IMR-90 (cell line): ENCODE measurements at regions not wholly inside any gene's neighbourhood (a gene's known extent, or its start where the extent isn't known, plus 50 kb on each side); places are given as distances from the start of the nearest gene placed in this dataset.

Source experiments
- ATAC-seq: fragments of 200-7000 bp; cut with Tn5 transposase; 2 replicates; pipeline ENCODE4 v1.9.1; 2020; ENCODE audit warnings: low read depth, mild to moderate bottlenecking, moderate library complexity
- BruUV-seq: library from RNA; stranded (reverse); fragments of 400-500 nt; replicated peaks from 2 replicates; lab custom pipeline; 2021; lab: Mats Ljungman, UMichigan
- CTCF ChIA-PET: fragments of 300-600 bp; formaldehyde crosslinking; extraction: SDS; loops from one replicate; lab custom pipeline; 2021; ENCODE audit warnings: antibody characterized with exemption; lab: Yijun Ruan, JAX
- POLR2A ChIA-PET: fragments of 300-600 bp; sonication (Branson Sonifier 250); formaldehyde crosslinking; loops from one replicate; lab custom pipeline; 2022; ENCODE audit warnings: antibody characterized with exemption; ENCODE audit not compliant: unreplicated experiment; lab: Charles Lee
- DNase-seq: peaks from one replicate; pipeline ENCODE4 v3.0.0; 2013
- H2AFZ ChIP-seq: replicated peaks from 2 replicates; pipeline ENCODE3; 2013; ENCODE audit warnings: low read length, mild to moderate bottlenecking; ENCODE audit not compliant: poor library complexity
- H2AK5ac ChIP-seq: 2 replicates; pipeline ENCODE4 v1.6.1; 2013; ENCODE audit warnings: low read depth, low read length, inconsistent platforms
- H2AK9ac ChIP-seq: replicated peaks from 2 replicates; pipeline ENCODE3; 2013; ENCODE audit warnings: mild to moderate bottlenecking, low read depth, low read length, moderate library complexity; ENCODE audit not compliant: poor library complexity
- H2BK120ac ChIP-seq: 2 replicates; pipeline ENCODE4 v1.6.1; 2013; ENCODE audit warnings: low read depth, low read length, inconsistent platforms
- H2BK15ac ChIP-seq: 3 replicates; pipeline ENCODE4 v1.6.1; 2013; ENCODE audit warnings: low read depth, low read length, inconsistent platforms
- H2BK20ac ChIP-seq: 2 replicates; pipeline ENCODE4 v1.6.1; 2013; ENCODE audit warnings: low read depth, mild to moderate bottlenecking, inconsistent platforms, low read length, moderate library complexity
- H2BK5ac ChIP-seq: 2 replicates; pipeline ENCODE4 v1.6.1; 2013; ENCODE audit warnings: mild to moderate bottlenecking, low read depth, low read length, inconsistent platforms; ENCODE audit not compliant: poor library complexity, severe bottlenecking
- H3K14ac ChIP-seq: replicated peaks from 2 replicates; pipeline ENCODE4 v1.6.1; 2013; ENCODE audit warnings: low read depth, low read length, inconsistent platforms
- H3K18ac ChIP-seq: 2 replicates; pipeline ENCODE4 v1.6.1; 2013; ENCODE audit warnings: low read depth, low read length, control low read depth
- H3K23ac ChIP-seq: 2 replicates; pipeline ENCODE4 v1.6.1; 2013; ENCODE audit warnings: low read depth, low read length, inconsistent platforms
- H3K27ac ChIP-seq: 2 replicates; pipeline ENCODE4 v1.5.1; 2013; ENCODE audit warnings: mild to moderate bottlenecking, control low read depth, low read length; ENCODE audit not compliant: insufficient read depth
- H3K27me3 ChIP-seq: 2 replicates; pipeline ENCODE4 v1.6.1; 2013; ENCODE audit warnings: low read length; ENCODE audit not compliant: control insufficient read depth, insufficient read depth
- H3K36me3 ChIP-seq: 2 replicates; pipeline ENCODE4 v1.6.1; 2013; ENCODE audit warnings: low read length, mixed read lengths; ENCODE audit not compliant: control insufficient read depth, insufficient read depth
- H3K4ac ChIP-seq: 2 replicates; pipeline ENCODE4 v1.6.1; 2013; ENCODE audit warnings: low read depth, low read length, inconsistent platforms
- H3K4me1 ChIP-seq: 2 replicates; pipeline ENCODE4 v1.6.1; 2013; ENCODE audit warnings: low read length, mixed read lengths; ENCODE audit not compliant: control insufficient read depth, insufficient read depth
- H3K4me2 ChIP-seq: 2 replicates; pipeline ENCODE4 v1.6.1; 2013; ENCODE audit warnings: low read depth, mild to moderate bottlenecking, control low read depth, low read length, moderate library complexity
- H3K4me3 ChIP-seq: 2 replicates; pipeline ENCODE4 v1.5.1; 2013; ENCODE audit warnings: low read depth, mild to moderate bottlenecking, control low read depth, low read length, moderate library complexity; ENCODE audit not compliant: insufficient read depth
- H3K56ac ChIP-seq: 2 replicates; pipeline ENCODE4 v1.6.1; 2013; ENCODE audit warnings: low read length, inconsistent platforms; ENCODE audit not compliant: insufficient read depth; ENCODE audit errors: extremely low read depth
- H3K79me1 ChIP-seq, 2 experiments: 2 replicates each; pipeline ENCODE4 v1.6.1; 2013; ENCODE audit warnings: low read length in 2 of 2, inconsistent platforms in 1 of 2, low read depth in 1 of 2
- H3K9ac ChIP-seq: 2 replicates; pipeline ENCODE4 v1.6.1; 2013; ENCODE audit warnings: low read depth, low read length, control low read depth
- H3K9me1 ChIP-seq: 2 replicates; pipeline ENCODE4 v1.6.1; 2013; ENCODE audit warnings: low read length, inconsistent platforms; ENCODE audit not compliant: insufficient read depth
- H3K9me3 ChIP-seq: 2 replicates; pipeline ENCODE4 v1.6.1; 2013; ENCODE audit warnings: low read length; ENCODE audit not compliant: control insufficient read depth, insufficient read depth
- H4K20me1 ChIP-seq: 2 replicates; pipeline ENCODE4 v1.6.1; 2013; ENCODE audit warnings: low read length, inconsistent platforms; ENCODE audit not compliant: insufficient read depth
- H4K5ac ChIP-seq: 2 replicates; pipeline ENCODE4 v1.6.1; 2013; ENCODE audit warnings: mild to moderate bottlenecking, low read depth, low read length, control low read depth
- H4K8ac ChIP-seq, 2 experiments: 2 replicates each; pipeline ENCODE4 v1.6.1; 2013; ENCODE audit warnings: low read depth in 2 of 2, low read length in 2 of 2, control low read depth in 1 of 2, inconsistent platforms in 1 of 2
- H4K91ac ChIP-seq: 2 replicates; pipeline ENCODE4 v1.6.1; 2013; ENCODE audit warnings: low read depth, low read length, inconsistent platforms; ENCODE audit not compliant: insufficient read depth
- BHLHE40 ChIP-seq: fragments of 150-350 bp; IDR thresholded peaks from 2 replicates; pipeline ENCODE4 v1.6.1; 2016; ENCODE audit warnings: mild to moderate bottlenecking, low read depth, low read length
- CEBPB ChIP-seq: IDR thresholded peaks from 2 replicates; pipeline ENCODE4 v1.6.1; 2012; ENCODE audit warnings: low read depth, low read length, improper control_type of control experiment
- CHD1 ChIP-seq: IDR thresholded peaks from 2 replicates; pipeline ENCODE4 v1.6.1; 2012; ENCODE audit warnings: low read depth, low read length, improper control_type of control experiment
- CTCF ChIP-seq: conservative IDR thresholded peaks from 2 replicates; pipeline ENCODE4 v1.5.1; 2012; ENCODE audit warnings: mild to moderate bottlenecking, low read depth, low read length, improper control_type of control experiment
- ELK1 ChIP-seq: fragments of 150-350 bp; IDR thresholded peaks from 2 replicates; pipeline ENCODE4 v1.6.1; 2016; ENCODE audit warnings: low read depth, mild to moderate bottlenecking, low read length, moderate library complexity, borderline replicate concordance
- FOS ChIP-seq: fragments of 150-350 bp; IDR thresholded peaks from 2 replicates; pipeline ENCODE4 v1.6.1; 2016; ENCODE audit warnings: low read depth, low read length
- MAFK ChIP-seq: IDR thresholded peaks from 2 replicates; pipeline ENCODE4 v1.6.1; 2012; ENCODE audit warnings: low read depth, low read length, improper control_type of control experiment
- MAZ ChIP-seq: IDR thresholded peaks from 2 replicates; pipeline ENCODE4 v1.6.1; 2012; ENCODE audit warnings: low read depth, mild to moderate bottlenecking, low read length, improper control_type of control experiment, moderate library complexity, borderline replicate concordance
- MXI1 ChIP-seq: IDR thresholded peaks from 2 replicates; pipeline ENCODE4 v1.6.1; 2012; ENCODE audit warnings: low read depth, mild to moderate bottlenecking, low read length, moderate library complexity, borderline replicate concordance
- NFE2L2 ChIP-seq: fragments of 150-350 bp; IDR thresholded peaks from 2 replicates; pipeline ENCODE4 v1.6.1; 2016; ENCODE audit warnings: low read depth, mild to moderate bottlenecking, low read length
- POLR2A ChIP-seq: IDR thresholded peaks from 2 replicates; pipeline ENCODE4 v1.6.1; 2012; ENCODE audit warnings: mild to moderate bottlenecking, low read depth, low read length
- RAD21 ChIP-seq: IDR thresholded peaks from 2 replicates; pipeline ENCODE4 v1.6.1; 2012; ENCODE audit warnings: low read length, improper control_type of control experiment
- RCOR1 ChIP-seq: IDR thresholded peaks from 2 replicates; pipeline ENCODE4 v1.6.1; 2012; ENCODE audit warnings: mild to moderate bottlenecking, low read length, improper control_type of control experiment; ENCODE audit not compliant: insufficient replicate concordance
- RFX5 ChIP-seq: IDR thresholded peaks from 2 replicates; pipeline ENCODE4 v1.8.0; 2012; ENCODE audit warnings: low read depth, mild to moderate bottlenecking, low read length, moderate library complexity
- SMC3 ChIP-seq: fragments of 150-350 bp; IDR thresholded peaks from 2 replicates; pipeline ENCODE4 v1.6.1; 2016; ENCODE audit warnings: low read depth, mild to moderate bottlenecking, antibody characterized with exemption, low read length, moderate library complexity
- USF2 ChIP-seq: fragments of 150-350 bp; IDR thresholded peaks from 2 replicates; pipeline ENCODE4 v1.6.1; 2017; ENCODE audit warnings: mild to moderate bottlenecking, antibody characterized with exemption, low read length, low read depth
- WGBS, 2 experiments: methylation state at CpG; one replicate each; pipeline versions ENCODE4 v1.1.5 to v1.1.7; 2013; ENCODE audit warnings: missing lambda C conversion rate in 2 of 2; ENCODE audit not compliant: insufficient read length in 1 of 2; ENCODE audit errors: extremely low coverage in 2 of 2; 5-methylcytosine and 5-hydroxymethylcytosine counted together
- dilution Hi-C: fragments of 300-500 bp; cut with HindIII; formaldehyde crosslinking; loops from one replicate; pipeline ENCODE4 v1.14.3; 2018; ENCODE audit warnings: low sequenced_read_pairs; ENCODE audit not compliant: unreplicated experiment
- in situ Hi-C: fragments of 300-500 bp; cut with MboI; formaldehyde crosslinking; loops from 3 replicates; pipeline ENCODE4 v1.14.3; 2019; ENCODE audit warnings: low sequenced_read_pairs, inconsistent platforms, mixed read lengths
- intact Hi-C: fragments of 100-400 bp; cut with micrococcal nuclease; formaldehyde crosslinking; loops from 2 replicates; pipeline ENCODE4 v1.10.0; 2022

- no TSS peak for BruUV-seq
- H3K27me3 ChIP-seq: no peaks in the 10 kb centered on the region
- H2BK120ac ChIP-seq: no peak overlapping the region
- DNase-seq (no peak), ATAC-seq (no peak)
- no peak overlapping the region for H3K18ac ChIP-seq
- H3K4ac ChIP-seq: no peak overlapping the region
- no peaks in the 10 kb centered on the region for H3K9me3 ChIP-seq
- no peaks in the 10 kb centered on the region for H3K9me1 ChIP-seq
- intact Hi-C loops (no loop called here), in situ Hi-C loops (no loop called here), dilution Hi-C loops (no loop called here)
- no peak overlapping the region for H2AFZ ChIP-seq
- H3K27ac ChIP-seq: no peak overlapping the region
- POLR2A ChIA-PET: no interaction called here
- CTCF ChIA-PET: no interaction called here
- TF ChIP-seq MAFK: no peak
- no peak for TF ChIP-seq SMC3
- no peak for TF ChIP-seq RFX5
- TF ChIP-seq POLR2A: no peak
- TF ChIP-seq CEBPB: no peak
- no peak for TF ChIP-seq ELK1
- TF ChIP-seq BHLHE40: no peak
- no peak for TF ChIP-seq USF2
- TF ChIP-seq RCOR1: no peak
- no peak for TF ChIP-seq MAZ
- no peak for TF ChIP-seq FOS
- no peak for TF ChIP-seq MXI1
- no peak for TF ChIP-seq CHD1
- TF ChIP-seq CTCF: no peak
- no peak for TF ChIP-seq RAD21
- TF ChIP-seq NFE2L2: no peak
- no peak overlapping the region for H3K4me3 ChIP-seq
- H2BK5ac ChIP-seq: no peak overlapping the region
- no peaks in the 10 kb centered on the region for H4K20me1 ChIP-seq
- no peak overlapping the region for H3K9ac ChIP-seq
- no peak overlapping the region for H2BK20ac ChIP-seq
- H3K4me2 ChIP-seq: no peak overlapping the region
- H2AK5ac ChIP-seq: no peak overlapping the region
- H4K8ac ChIP-seq: no peak overlapping the region
- no peak overlapping the region for H4K91ac ChIP-seq
- no peaks in the 10 kb centered on the region for H3K4me1 ChIP-seq
- H3K36me3 ChIP-seq: no peaks in the 10 kb centered on the region
- H3K79me1 ChIP-seq: no peaks in the 10 kb centered on the region
- H2BK15ac ChIP-seq: no peak overlapping the region
- no peak overlapping the region for H4K5ac ChIP-seq
- WGBS, 2 experiments: 47% methylated on average over 3 of the region's 8 CpGs; no CpG with 5 or more reads in 1 of the 2 experiments
- H3K14ac ChIP-seq: no peak overlapping the region
- no peak overlapping the region for H2AK9ac ChIP-seq
- no peak overlapping the region for H3K23ac ChIP-seq
- H3K56ac ChIP-seq: no peak overlapping the region
Observed at GRCh38 chr17:51428668-51429495, 168.5 kb downstream of the UTP18 start.
